GM18519 (cell line): ENCODE measurements at regions not wholly inside any gene's neighbourhood (a gene's known extent, or its start where the extent isn't known, plus 50 kb on each side); places are given as distances from the start of the nearest gene placed in this dataset.
A peak's percentile ranks its signal among the peaks of the same experiment; 100 is the strongest.
"Not testable (repeated sequence)": the region's sequence is repeated elsewhere in the genome, so short reads cannot be mapped to it uniquely, and the experiment has no call there.

Experiments
- ATAC-seq: cut with Tn5 transposase; IDR thresholded peaks from one replicate; pipeline ENCODE4 v1.9.1; 2021; ENCODE audit warnings: mild to moderate bottlenecking, moderate library complexity; ENCODE audit not compliant: unreplicated experiment, low FRiP score

DNA sequence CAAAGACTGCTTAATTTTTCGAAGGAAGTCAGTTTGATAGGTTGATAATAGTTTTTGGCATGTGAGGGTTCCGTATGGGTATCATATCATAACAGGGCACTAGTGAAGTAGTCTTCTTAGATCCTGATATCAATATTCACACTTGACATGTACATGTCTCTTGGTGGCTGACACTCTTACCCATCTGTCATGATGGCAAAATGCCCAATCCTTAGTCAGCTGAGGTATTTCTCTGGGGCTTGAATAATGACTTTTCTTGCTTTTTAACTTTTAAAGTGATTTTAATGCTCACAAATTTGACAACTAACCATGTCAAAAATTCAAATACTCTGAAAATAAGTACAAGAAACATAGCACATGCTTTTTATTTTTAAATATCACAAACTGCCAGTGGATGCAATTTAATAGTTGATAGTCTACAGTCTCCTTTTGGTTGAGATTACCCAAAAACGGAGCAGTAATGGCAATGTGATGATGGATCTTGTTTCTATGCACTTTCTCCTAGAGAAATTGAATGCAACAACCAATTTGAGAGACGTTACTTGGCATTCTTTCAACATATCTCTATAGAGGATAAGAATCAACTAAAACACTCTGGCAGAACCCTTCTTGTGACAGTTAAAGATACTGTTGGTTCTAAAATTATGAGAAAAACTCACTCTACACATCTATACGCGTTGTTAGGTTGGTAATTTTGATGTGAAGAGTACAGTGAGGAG is 552.9 kb upstream of the PABPC4L start:
- ATAC-seq, result no peak

DNA sequence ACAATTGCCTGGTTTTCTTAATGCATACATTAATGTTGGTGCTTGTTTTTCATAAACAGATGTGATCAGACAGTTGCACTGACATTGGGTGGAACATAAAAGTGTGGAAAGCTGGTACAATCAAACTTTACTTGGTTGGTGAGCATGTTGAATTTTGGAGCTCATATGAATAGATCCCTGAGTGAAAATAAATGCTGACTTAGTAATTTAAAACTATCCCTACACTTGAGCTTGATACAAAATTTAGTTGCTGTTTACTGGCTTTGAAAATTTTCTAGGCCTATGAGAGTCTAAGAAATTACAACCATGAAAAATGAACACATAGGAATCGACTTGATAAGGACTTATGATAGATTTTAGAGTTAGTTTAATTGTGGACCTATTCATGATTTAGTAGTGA is 551.8 kb upstream of the PABPC4L start:
- ATAC-seq, result no peak

DNA sequence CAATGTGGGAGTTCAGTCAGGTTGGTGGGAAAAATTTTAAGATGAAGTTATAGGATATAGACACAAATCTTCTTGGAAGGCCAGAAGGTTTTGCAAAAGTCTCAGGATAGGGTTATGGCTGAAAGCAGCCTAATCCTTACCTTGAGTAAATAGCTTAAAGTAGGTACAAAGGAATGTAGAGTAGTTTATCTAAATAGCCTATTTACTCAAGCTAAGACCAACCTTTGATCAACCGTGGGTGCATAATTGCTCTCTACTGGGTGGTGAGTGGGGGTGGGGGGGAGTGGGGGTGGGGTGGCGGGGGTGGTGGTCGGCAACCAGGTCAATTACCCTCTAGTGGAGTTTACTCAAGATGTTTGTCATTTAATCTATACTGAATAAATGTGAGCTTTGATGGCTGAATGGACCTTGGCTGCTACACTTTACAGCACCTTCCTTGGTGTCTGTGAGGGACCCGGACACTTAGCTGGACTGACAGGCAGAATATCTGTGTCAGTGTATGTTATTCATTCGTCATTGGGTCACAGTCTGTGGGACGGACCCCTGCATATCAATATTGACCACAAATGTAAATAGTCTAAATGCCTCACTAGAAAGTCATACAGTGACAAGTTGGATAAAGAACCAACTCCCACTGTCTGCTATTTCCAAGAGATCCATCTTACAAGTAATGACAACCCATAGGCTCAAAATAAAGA is 545.7 kb upstream of the PABPC4L start:
- no peak for ATAC-seq

DNA sequence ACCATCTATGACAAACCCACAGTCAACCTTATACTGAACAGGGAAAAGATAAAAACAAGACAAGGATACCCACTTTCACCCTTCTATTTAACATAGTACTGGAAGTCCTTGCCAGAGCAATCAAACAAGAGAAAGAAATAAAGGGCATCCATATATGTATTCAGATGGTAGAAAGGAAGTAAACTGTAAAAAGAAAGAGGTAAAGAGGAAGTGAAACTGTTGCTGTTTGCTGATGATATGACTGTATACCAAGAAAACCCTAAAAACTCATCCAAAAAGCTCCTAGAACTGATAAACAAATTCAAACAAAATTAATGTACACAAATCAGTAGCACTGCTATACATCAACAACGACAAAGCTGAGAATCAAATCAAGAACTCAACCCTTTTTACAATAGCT is 538.7 kb upstream of the PABPC4L start:
- ATAC-seq, result peak; percentile 69

DNA sequence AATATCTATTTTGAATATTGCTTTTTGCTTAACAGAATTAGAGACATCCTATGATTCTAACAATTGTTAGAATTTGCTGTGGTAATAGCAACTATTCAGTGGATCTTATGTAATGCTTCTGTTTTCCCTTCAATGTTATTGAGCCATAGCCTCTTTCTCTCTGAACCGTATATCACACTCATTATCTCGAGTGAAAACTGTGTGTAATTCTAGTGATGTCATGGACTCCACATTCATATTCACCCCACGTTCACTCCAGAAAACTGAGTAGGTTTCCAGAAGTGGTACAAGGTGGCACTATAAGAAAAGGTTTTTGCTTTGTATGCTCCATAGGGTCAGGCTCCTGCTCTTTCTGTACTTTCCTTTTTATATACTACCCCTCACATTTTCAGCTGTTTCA is 534.3 kb upstream of the PABPC4L start:
- ATAC-seq, result no peak

DNA sequence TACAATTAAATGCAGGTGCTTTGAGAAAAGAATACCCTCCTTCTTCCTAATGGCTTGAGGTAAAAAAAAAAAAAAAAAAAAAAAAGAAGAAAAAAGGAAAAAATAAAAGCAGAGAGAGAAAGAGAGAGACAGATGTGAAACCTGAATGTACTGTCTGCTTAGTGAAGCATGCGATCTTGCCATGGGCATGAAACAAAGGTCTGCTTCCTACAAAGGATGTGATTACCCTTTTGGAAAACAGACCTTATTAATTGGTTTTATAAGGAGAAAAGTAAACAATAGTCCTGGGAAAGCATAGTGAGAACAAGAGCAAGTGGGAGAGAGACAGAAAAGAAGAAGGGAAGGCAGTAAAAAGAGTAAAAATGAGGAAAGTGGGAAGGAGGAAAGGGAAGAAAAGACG is 526.1 kb upstream of the PABPC4L start:
- no peak for ATAC-seq

DNA sequence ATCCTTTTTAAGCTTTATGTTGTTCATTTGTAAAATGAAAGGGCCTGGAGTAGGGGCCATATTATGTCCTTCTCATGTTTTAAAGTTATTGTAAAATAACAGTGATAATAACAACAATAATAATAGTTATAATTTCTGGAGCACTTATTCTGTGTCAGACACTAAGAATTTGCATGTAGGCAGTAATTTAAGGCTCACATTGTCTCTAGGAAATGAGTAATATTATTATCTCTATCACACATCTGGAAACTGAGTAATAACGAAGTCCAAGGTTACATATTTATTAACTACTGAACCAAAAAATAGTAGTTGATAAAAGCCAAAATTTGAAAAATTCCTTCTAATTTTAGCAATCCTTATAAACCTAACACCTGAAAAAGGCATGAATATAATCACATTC is 520.7 kb upstream of the PABPC4L start:
- ATAC-seq, result no peak

DNA sequence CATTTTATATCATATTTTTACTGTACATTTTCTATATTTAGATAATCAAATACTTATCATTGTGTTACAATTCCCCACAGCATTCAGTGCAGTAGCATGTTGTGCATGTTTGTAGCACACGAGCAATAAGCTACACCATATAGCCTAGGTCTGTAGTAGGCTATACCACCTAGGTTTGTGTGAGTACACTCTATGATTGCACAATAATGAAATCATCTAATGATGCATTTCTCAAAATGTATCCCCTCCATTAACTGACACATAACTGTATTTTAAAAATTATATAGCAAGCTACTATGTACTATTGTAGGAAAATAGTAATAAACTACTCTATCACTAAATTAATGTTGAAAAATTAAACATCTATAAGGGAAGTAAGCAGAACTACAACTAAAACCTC is 518.4 kb upstream of the PABPC4L start:
- ATAC-seq, result no peak

DNA sequence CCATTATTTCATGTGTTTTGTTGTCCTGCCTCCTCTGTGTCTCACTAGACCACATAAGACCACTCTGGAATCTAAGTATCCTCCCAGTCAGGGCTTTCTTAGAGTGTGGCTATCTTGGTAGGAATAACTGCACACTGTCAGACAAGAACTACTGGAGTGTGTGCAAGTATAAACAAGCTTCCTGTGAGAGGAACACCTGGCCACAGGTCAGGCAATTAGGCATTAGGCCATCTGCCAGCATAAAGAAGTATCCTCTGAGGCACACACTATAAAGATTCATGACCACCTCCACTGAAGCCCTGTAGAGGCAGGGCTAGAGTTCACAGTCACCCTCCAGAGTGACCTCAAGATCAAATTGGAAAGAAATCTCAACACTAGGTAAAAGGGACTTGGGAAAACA is 507.0 kb upstream of the PABPC4L start:
- no peak for ATAC-seq

DNA sequence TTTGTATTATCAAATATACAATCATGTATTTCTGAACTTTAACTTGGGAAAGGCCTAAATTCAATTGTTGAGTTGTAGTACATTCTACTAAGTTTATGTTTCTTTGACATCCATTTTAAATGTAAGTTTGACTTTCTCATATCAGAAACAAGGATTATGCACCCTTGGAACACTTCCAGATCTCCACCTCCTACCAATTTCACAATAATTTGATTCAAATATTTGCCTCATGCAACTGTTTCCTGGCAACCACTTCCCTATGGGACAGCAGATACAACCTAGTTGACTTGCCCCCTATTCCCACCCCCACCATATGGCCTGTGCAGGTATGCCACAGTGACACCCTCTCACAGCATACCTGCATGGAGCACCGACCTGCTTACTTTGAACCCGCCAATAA is 506.4 kb upstream of the PABPC4L start:
- no peak for ATAC-seq

DNA sequence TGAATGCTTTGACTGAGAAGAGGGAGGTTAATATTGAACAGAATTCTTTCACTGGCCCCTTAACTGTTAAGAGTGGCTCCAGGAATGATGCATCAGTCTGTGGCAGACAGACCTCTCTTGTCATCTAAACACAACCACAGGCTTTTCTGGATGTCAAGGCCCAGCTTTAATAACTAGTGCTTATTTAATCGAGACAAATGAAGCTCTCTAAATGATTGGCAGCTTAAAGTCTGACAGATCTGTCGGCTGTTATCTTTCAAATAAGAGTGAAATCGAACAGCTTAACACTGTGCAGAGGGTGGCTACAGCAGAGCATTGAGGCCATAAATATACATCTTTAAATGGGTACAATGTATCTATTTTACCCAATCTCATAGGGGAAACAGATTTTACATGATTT is 500.8 kb upstream of the PABPC4L start:
- no peak for ATAC-seq

DNA sequence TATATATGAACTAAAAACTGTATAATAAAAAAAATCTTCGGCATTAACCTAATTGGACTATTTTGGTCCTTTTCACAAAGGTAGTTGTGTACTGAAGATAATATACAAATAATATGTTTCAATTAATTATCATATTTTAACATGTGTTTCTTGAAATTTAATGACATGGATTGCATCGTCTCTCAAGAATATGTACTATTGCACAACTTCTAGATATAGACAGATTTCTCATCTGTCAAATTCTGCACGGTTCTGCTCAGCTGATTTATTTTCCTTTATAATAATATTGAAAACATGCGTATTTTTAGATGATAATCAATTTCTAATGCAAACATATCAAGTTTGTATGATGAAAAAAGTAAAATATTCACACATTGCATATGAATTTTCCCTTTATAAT is 498.7 kb upstream of the PABPC4L start:
- no peak for ATAC-seq

DNA sequence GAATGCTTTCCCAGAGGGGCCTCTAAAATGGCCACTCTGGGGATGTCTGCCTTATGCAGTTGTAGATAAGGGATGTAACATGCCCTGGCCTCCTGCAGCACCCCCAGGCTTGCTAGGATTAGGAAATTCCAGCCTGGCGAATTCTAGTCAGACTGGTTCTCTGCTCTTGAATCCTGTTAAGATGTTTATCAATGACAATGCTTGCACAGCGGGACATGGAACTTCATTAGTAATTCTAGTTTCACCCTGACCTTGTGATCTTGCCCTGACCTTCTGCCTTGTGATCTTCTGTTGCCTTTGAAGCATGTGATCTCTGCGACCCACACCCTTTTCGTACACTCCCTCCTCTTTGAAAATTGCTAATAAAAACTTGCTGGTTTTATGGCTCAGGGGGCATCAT is 497.2 kb upstream of the PABPC4L start:
- ATAC-seq, result not testable (repeated sequence)

DNA sequence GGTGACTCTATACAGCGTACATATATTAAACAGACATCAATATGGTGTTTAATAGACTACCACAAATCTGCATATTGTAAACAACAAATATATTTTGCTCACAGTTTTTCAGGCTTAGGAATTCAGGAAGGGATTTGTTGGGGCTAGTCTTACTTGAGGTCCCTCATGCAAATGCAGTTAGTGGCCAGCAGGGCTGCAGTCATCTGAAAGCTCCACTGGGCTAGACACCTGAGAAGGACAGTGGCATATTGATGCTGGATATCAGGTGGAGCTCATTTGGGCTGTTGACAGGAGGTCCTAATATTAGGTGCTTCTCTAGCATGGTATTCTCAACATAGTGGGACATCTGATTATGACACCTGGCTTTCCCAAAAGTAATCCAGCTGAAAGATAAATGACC is 493.8 kb upstream of the PABPC4L start:
- no peak for ATAC-seq

DNA sequence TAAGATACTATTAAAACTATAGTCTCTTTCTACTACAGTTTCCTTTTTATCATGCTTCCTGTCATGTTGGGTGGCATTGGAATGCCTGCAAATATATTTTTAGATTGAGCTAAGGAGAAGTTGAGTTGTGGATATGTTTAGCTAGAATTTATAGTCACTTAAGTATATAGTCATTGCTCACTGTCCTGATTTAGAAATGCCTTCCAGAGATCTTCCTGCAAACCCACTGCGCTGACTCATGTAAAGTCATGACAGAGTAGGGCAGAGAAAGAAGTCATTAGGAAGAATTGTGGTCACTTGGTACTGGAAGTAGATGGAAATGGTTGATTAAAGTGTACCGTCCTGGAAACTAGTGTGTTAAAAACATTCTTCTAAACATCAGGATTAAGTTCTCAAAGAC is 490.3 kb upstream of the PABPC4L start:
- ATAC-seq, result no peak

DNA sequence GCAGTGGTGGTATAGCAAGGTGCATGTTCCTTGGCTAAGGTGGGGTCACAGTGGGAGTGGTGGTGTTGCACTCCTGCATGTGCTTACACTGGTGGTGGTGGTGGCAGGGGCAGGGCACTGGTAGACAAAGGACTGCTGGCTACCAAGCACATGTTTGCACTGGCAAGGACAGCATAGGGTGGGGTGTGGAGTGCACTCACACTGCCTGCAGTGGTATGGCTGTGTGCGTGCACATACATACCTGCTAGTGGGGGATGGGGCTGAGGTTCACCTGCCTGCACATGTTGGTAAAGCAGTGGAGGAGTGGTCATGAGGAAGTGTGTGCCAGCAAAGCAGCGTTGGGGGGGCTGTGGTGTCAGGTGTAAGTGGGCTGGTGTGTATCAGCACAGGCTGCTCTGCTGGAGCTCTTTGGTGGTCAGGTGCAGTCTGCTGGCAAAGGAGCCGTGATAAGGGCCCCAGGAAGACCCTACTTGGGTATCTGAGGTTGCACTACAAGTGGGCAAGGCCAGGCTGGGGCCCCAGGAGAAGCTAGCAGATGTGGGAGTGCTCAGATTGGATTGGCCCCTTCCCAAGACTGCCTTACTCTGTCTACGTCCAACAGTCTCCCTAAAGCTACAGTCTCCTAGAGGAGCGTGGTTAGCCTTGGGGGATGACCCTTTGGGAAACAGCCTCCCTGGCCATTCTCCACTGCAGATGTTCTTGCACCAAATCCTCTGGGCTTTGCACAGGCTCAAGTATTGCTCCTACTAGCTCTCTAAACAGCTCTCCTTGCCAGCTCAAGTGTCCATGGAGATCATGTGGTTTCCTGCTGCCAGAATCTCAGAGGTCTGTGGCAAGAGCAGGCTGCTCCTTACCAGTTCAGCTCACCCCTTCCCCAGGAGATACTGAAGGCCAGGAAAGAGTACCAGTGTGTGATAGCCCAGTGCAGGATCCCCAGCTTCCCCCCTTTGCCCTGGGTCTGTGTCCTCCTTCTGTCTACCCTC is 486.3 kb upstream of the PABPC4L start:
- ATAC-seq, result no peak

DNA sequence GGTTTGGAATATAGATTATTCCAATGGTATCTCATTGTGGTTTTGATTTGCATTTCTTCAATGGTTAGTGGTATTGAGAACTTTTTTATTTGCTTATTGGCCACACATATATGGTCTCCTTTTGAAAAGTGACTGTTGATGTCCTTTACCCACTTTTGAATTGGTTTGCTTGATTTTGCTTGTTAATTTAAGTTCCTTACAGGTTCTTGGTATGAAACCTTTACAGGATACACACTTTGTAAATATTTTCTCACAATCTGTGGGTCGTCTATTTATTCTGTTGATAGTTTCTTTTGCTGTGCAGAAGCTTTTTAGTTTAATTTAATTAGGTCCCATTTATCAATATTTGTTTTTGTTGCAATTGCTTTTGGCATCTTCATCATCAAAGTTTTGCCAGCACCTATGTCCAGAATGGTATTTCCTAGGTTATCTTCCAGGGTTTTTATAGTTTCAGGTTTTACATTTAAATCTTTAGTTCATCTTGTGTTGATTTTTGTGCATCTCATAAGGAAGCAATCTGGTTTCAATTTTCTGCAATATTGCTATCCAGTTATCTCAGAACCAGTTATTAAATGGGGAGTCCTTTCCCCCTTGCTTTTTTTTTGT is 475.7 kb upstream of the PABPC4L start:
- no peak for ATAC-seq

DNA sequence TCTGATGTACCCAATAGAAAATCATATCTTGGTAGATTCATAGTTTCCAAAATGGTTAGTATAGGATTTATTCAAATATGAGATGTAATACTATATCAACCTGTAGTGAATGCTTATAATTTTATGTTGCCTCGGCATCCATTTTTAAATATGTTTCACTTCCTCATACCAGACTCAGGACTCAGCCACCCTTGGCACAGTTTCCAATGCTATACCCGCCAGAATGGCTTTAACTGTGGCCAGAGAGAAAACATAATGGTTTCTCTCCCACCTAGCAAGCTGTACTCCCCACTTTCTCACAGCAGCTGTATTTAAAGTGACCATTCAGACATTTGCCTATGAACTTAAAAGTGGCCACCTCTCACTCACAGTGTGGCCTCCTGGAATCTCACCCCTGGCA is 466.6 kb upstream of the PABPC4L start:
- ATAC-seq, result no peak

DNA sequence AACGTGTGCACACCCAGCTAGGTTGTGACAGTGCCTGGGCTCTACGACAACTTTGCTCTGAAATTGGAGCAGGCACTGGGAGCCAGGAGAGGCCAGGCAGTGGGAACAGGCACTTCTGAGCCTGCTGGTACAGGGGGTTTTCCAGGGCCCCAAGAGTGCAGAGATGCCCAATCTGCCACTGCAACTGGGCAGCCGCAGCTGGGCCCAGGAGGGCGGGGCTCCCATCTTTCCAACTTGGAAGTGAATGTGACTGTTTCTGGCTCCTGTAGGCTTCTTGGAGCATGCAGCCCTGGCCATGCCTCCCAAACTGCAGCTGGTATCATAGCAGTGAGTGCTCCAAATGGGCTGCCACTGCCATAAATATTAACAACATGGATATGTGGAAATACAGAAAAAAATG is 465.1 kb upstream of the PABPC4L start:
- no peak for ATAC-seq

DNA sequence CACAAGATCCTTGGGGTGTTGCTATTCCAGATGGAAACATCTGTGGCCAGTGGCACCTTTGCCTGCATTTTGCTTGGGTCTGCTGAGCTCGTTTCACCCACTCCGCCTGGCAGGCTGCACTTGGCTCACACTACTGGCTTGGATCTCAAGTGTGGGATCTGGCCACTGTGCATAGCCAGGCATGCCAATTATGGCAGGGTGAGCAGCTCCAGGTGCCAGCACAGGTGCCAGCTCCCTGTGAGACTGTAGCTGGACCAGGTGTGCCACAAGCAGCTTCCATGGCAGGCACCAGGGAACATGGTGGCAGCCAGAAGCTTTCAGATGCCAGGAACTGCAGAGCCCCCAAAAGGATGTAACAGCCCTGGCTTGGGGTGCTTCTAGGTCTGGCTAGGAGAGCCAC is 463.8 kb upstream of the PABPC4L start:
- no peak for ATAC-seq

DNA sequence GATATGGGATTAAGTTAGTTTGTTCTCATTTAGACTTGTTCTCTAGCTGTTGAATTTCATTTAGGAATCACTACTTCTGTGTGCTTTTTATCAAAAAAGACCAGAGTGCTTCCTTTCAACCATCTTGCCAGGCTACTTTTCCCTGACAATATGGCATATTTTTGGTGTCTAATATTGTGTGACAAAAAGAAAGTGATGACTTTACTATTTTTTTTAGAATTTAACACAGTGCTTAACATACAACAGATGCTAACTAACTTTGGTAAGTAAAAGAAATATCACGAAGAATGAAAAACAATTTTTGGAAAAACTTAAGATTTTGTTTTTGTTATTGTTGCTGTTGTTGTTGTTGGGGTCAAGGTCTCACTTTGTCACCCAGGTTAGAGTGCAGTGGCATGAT is 462.2 kb upstream of the PABPC4L start:
- ATAC-seq, result no peak
